Activated CD4-positive, alpha-beta T cell treated with anti-CD3 and anti-CD28 coated beads, Interleukin-10, Interleukin-2, amounts not matched to agents 100 ng/mL and 50 ng/mL, durations not matched to agents 16 hours and 8 hours (primary cell): ENCODE measurements at regions not wholly inside any gene's neighbourhood (a gene's known extent, or its start where the extent isn't known, plus 50 kb on each side); places are given as distances from the start of the nearest gene placed in this dataset.
A peak's percentile ranks its signal among the peaks of the same experiment; 100 is the strongest.

Experiments
- DNase-seq: peaks from one replicate; pipeline ENCODE4 v3.0.0-alpha.2; 2020

GRCh38 chr7:42858570-42858969 is 53.3 kb downstream of the C7orf25 start:
- no peak for DNase-seq

- DNase-seq = no peak
These were observed 55.3 kb downstream of the C7orf25 start for GRCh38 chr7:42856605-42856987.

GRCh38 chr7:42854571-42855118 is 57.2 kb downstream of the C7orf25 start:
- no peak for DNase-seq

- no peak for DNase-seq
These were observed 59.3 kb downstream of the C7orf25 start for GRCh38 chr7:42852531-42852930.

GRCh38 chr7:42843205-42843800 is 68.6 kb downstream of the C7orf25 start:
- DNase-seq = peak; percentile 27

GRCh38 chr7:42834676-42835075 is 77.2 kb downstream of the C7orf25 start:
- DNase-seq = no peak

- DNase-seq = no peak
These were observed 78.5 kb downstream of the C7orf25 start for GRCh38 chr7:42833411-42833810.

- DNase-seq = no peak
These were observed 79.2 kb downstream of the C7orf25 start for GRCh38 chr7:42832667-42833066.

GRCh38 chr7:42831718-42832522 is 80.0 kb downstream of the C7orf25 start:
- no peak for DNase-seq

GRCh38 chr7:42831006-42831717 is 80.7 kb downstream of the C7orf25 start:
- DNase-seq = no peak

- no peak for DNase-seq
These were observed 99.1 kb downstream of the C7orf25 start for GRCh38 chr7:42812779-42813178.

- no peak for DNase-seq
These were observed 106.3 kb downstream of the C7orf25 start for GRCh38 chr7:42805601-42806000.

- no peak for DNase-seq
These were observed 117.2 kb downstream of the C7orf25 start for GRCh38 chr7:42794673-42795072.

- DNase-seq = no peak
These were observed 119.0 kb downstream of the C7orf25 start for GRCh38 chr7:42792841-42793240.

GRCh38 chr7:42790196-42790595 is 121.7 kb downstream of the C7orf25 start:
- no peak for DNase-seq

- no peak for DNase-seq
These were observed 137.4 kb downstream of the C7orf25 start for GRCh38 chr7:42774436-42774835.

- DNase-seq = no peak
These were observed 141.8 kb downstream of the C7orf25 start for GRCh38 chr7:42770114-42770513.

GRCh38 chr7:42768045-42768444 is 143.8 kb downstream of the C7orf25 start:
- DNase-seq = no peak

GRCh38 chr7:42766782-42767423 is 145.0 kb downstream of the C7orf25 start:
- no peak for DNase-seq

- no peak for DNase-seq
These were observed 145.9 kb downstream of the C7orf25 start for GRCh38 chr7:42765931-42766330.

GRCh38 chr7:42763137-42763551 is 148.7 kb downstream of the C7orf25 start:
- no peak for DNase-seq

- DNase-seq = no peak
These were observed 150.4 kb downstream of the C7orf25 start for GRCh38 chr7:42761486-42761885.

GRCh38 chr7:42758124-42758523 is 153.7 kb downstream of the C7orf25 start:
- DNase-seq = no peak
